HG03469 (cell line): ENCODE measurements at regions not wholly inside any gene's neighbourhood (a gene's known extent, or its start where the extent isn't known, plus 50 kb on each side); places are given as distances from the start of the nearest gene placed in this dataset.

ENCODE experiments used
- ATAC-seq: cut with Tn5 transposase; IDR thresholded peaks from one replicate; pipeline ENCODE4 v1.9.1; 2021; ENCODE audit warnings: mild to moderate bottlenecking, moderate library complexity, moderate number of reproducible peaks; ENCODE audit not compliant: unreplicated experiment

GRCh38 chr11:27216270-27217149 is 146.5 kb downstream of the CCDC34 start:
- no peak for ATAC-seq

GRCh38 chr11:27215471-27216269 is 147.3 kb downstream of the CCDC34 start:
- no peak for ATAC-seq

GRCh38 chr11:27214713-27215112 is 148.3 kb downstream of the CCDC34 start:
- ATAC-seq: no peak

GRCh38 chr11:27213232-27213660 is 149.8 kb downstream of the CCDC34 start:
- ATAC-seq: no peak

- ATAC-seq: peak; percentile 36
Measured at GRCh38 chr11:27212248-27212780, 150.7 kb downstream of the CCDC34 start.

- ATAC-seq: no peak
Measured at GRCh38 chr11:27211370-27212127, 151.5 kb downstream of the CCDC34 start.

GRCh38 chr11:27210531-27210930 is 152.5 kb downstream of the CCDC34 start:
- no peak for ATAC-seq

- ATAC-seq: peak; percentile 52
Measured at GRCh38 chr11:27209562-27210005, 153.4 kb downstream of the CCDC34 start.

- ATAC-seq: no peak
Measured at GRCh38 chr11:27208846-27209245, 154.2 kb downstream of the CCDC34 start.

GRCh38 chr11:27207025-27207650 is 155.9 kb downstream of the CCDC34 start:
- ATAC-seq: no peak

- no peak for ATAC-seq
Measured at GRCh38 chr11:27205779-27206570, 157.0 kb downstream of the CCDC34 start.

- no peak for ATAC-seq
Measured at GRCh38 chr11:27205250-27205649, 157.8 kb downstream of the CCDC34 start.

- ATAC-seq: no peak
Measured at GRCh38 chr11:27204529-27204928, 158.5 kb downstream of the CCDC34 start.

- ATAC-seq: no peak
Measured at GRCh38 chr11:27203077-27203647, 159.9 kb downstream of the CCDC34 start.

- ATAC-seq: no peak
Measured at GRCh38 chr11:27201454-27202302, 161.1 kb downstream of the BBOX1 start.

- no peak for ATAC-seq
Measured at GRCh38 chr11:27200779-27201453, 160.3 kb downstream of the BBOX1 start.

GRCh38 chr11:27196203-27196897 is 155.7 kb downstream of the BBOX1 start:
- ATAC-seq: no peak
